ENCODE measurements at regions not wholly inside any gene's neighbourhood (a gene's known extent, or its start where the extent isn't known, plus 50 kb on each side); places are given as distances from the start of the nearest gene placed in this dataset.
"Not testable (repeated sequence)": the region's sequence is repeated elsewhere in the genome, so short reads cannot be mapped to it uniquely, and the experiment has no call there.

DNA sequence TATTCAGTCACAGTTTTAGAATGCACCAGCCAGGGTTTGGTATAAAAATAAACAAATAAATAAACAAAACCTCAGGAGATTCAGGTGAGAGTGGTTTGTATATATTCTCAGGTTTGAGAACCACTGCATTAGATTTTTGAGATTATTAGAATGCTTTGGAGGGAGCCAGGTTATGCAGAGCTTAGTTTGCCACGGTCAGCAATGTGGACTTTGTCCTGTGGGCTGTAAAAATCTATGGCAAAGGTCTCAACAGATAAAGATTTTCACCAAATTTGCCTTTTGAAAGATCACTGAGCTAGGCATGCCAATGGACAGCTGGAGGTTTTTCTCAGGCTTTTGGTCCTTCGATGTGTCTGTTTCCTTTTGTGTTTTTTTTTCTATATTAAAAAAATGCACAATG lies 650.1 kb upstream of the RAG2 start:
- TF ChIP-seq NR2C2 (CRISPR knock-in tag; IDR thresholded peaks at IDR 0.05) = no peak
- TF ChIP-seq EMX1 (CRISPR knock-in tag; IDR thresholded peaks at IDR 0.05) = no peak
- no peak for TF ChIP-seq ZBTB21 (CRISPR knock-in tag; IDR thresholded peaks at IDR 0.05; ENCODE audit: borderline replicate concordance)
- TF ChIP-seq, protein P1, sequence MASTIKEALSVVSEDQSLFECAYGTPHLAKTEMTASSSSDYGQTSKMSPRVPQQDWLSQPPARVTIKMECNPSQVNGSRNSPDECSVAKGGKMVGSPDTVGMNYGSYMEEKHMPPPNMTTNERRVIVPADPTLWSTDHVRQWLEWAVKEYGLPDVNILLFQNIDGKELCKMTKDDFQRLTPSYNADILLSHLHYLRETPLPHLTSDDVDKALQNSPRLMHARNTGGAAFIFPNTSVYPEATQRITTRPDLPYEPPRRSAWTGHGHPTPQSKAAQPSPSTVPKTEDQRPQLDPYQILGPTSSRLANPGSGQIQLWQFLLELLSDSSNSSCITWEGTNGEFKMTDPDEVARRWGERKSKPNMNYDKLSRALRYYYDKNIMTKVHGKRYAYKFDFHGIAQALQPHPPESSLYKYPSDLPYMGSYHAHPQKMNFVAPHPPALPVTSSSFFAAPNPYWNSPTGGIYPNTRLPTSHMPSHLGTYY (CRISPR knock-in tag; IDR thresholded peaks at IDR 0.05) = no peak
- ChIA-PET POLR2A (no interaction called here), CTCF (no interaction called here)
- H3K4me1 Mint-ChIP-seq = no peaks in the 10 kb centered on the region
- DNase-seq (ENCODE audit: low spot score) (no peak), ATAC-seq (no peak)
- H3K9me3 Mint-ChIP-seq = peaks cover 56% of the 10 kb centered on the region
- no peak overlapping the region for H3K4me3 Mint-ChIP-seq
- no peak overlapping the region for H3K27ac Mint-ChIP-seq
- H3K27me3 Mint-ChIP-seq (ENCODE audit: low read depth) = no peaks in the 10 kb centered on the region; the same call in none of the 2 replicates
- H3K36me3 Mint-ChIP-seq = peaks cover 57% of the 10 kb centered on the region

DNA sequence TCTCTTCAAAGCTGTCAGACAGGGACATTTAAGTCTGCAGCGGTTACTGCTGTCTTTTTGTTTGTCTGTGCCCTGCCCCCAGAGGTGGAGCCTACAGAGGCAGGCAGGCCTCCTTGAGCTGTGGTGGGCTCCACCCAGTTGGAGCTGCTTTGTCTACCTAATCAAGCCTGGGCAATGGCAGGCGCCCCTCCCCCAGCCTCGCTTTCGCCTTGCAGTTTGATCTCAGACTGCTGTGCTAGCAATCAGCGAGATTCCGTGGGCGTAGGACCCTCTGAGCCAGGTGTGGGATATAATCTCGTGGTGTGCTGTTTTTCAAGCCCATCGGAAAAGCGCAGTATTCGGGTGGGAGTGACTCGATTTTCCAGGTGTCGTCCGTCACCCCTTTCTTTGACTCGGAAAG lies 648.1 kb upstream of the RAG2 start:
- H3K4me3 Mint-ChIP-seq; H3K4me1 Mint-ChIP-seq; ATAC-seq; H3K27me3 Mint-ChIP-seq (ENCODE audit: low read depth); DNase-seq (ENCODE audit: low spot score); H3K27ac Mint-ChIP-seq; CTCF ChIA-PET; POLR2A ChIA-PET: not testable (repeated sequence)
- H3K36me3 Mint-ChIP-seq = peaks cover 40% of the 10 kb centered on the region
- peaks cover 37% of the 10 kb centered on the region for H3K9me3 Mint-ChIP-seq

DNA sequence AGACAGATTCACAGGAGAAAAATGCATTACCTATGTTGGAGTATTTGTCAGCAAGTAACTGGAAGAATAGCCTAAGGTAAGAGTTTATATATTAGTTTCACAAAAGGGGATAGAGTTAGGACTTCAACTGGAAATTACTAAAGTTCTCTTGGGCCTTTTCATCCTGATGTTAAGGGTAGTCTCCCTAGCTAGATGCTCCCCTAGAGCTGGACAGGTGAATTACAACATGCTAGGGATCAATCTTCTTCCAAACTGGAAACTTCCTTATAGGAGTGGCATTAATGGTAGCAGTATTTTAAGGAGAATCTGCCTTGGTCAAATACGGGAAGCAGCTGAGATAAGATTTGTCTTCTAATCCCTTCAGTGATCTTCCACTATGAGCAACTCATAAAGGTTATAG lies 632.8 kb upstream of the RAG2 start:
- Mint-ChIP-seq H3K27ac (no peak overlapping the region), H3K27me3 (ENCODE audit: low read depth) (peaks cover 3% of the 10 kb centered on the region; the same call in 1 of the 2 replicates), H3K4me1 (no peaks in the 10 kb centered on the region), H3K36me3 (peaks cover 56% of the 10 kb centered on the region), H3K4me3 (no peak overlapping the region), H3K9me3 (peaks cover 82% of the 10 kb centered on the region)
- no peak for TF ChIP-seq TEAD4 (CRISPR knock-in tag; IDR thresholded peaks at IDR 0.05)
- TF ChIP-seq, protein P2, sequence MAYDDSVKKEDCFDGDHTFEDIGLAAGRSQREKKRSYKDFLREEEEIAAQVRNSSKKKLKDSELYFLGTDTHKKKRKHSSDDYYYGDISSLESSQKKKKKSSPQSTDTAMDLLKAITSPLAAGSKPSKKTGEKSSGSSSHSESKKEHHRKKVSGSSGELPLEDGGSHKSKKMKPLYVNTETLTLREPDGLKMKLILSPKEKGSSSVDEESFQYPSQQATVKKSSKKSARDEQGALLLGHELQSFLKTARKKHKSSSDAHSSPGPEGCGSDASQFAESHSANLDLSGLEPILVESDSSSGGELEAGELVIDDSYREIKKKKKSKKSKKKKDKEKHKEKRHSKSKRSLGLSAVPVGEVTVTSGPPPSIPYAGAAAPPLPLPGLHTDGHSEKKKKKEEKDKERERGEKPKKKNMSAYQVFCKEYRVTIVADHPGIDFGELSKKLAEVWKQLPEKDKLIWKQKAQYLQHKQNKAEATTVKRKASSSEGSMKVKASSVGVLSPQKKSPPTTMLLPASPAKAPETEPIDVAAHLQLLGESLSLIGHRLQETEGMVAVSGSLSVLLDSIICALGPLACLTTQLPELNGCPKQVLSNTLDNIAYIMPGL (CRISPR knock-in tag; IDR thresholded peaks at IDR 0.05) = no peak
- no peak for TF ChIP-seq KAT7 (CRISPR knock-in tag; IDR thresholded peaks at IDR 0.05; ENCODE audit: borderline replicate concordance)
- no peak for TF ChIP-seq ZNF671 (CRISPR knock-in tag; IDR thresholded peaks at IDR 0.05)
- TF ChIP-seq ZNF416 (CRISPR knock-in tag; IDR thresholded peaks at IDR 0.05) = no peak
- no peak for TF ChIP-seq MXD4 (CRISPR knock-in tag; IDR thresholded peaks at IDR 0.05; ENCODE audit: borderline replicate concordance)
- TF ChIP-seq PRRX2 (CRISPR knock-in tag; IDR thresholded peaks at IDR 0.05) = no peak
- TF ChIP-seq, protein P3, sequence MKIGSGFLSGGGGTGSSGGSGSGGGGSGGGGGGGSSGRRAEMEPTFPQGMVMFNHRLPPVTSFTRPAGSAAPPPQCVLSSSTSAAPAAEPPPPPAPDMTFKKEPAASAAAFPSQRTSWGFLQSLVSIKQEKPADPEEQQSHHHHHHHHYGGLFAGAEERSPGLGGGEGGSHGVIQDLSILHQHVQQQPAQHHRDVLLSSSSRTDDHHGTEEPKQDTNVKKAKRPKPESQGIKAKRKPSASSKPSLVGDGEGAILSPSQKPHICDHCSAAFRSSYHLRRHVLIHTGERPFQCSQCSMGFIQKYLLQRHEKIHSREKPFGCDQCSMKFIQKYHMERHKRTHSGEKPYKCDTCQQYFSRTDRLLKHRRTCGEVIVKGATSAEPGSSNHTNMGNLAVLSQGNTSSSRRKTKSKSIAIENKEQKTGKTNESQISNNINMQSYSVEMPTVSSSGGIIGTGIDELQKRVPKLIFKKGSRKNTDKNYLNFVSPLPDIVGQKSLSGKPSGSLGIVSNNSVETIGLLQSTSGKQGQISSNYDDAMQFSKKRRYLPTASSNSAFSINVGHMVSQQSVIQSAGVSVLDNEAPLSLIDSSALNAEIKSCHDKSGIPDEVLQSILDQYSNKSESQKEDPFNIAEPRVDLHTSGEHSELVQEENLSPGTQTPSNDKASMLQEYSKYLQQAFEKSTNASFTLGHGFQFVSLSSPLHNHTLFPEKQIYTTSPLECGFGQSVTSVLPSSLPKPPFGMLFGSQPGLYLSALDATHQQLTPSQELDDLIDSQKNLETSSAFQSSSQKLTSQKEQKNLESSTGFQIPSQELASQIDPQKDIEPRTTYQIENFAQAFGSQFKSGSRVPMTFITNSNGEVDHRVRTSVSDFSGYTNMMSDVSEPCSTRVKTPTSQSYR (CRISPR knock-in tag; IDR thresholded peaks at IDR 0.05) = no peak
- no peak for TF ChIP-seq ATF1 (CRISPR knock-in tag; IDR thresholded peaks at IDR 0.05)
- TF ChIP-seq TP53 (CRISPR knock-in tag; IDR thresholded peaks at IDR 0.05) = no peak
- no peak for TF ChIP-seq HMGA2 (CRISPR knock-in tag; IDR thresholded peaks at IDR 0.05)
- TF ChIP-seq, protein P4, sequence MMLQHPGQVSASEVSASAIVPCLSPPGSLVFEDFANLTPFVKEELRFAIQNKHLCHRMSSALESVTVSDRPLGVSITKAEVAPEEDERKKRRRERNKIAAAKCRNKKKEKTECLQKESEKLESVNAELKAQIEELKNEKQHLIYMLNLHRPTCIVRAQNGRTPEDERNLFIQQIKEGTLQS (CRISPR knock-in tag; conservative IDR thresholded peaks at IDR 0.05) = no peak
- ATAC-seq (no peak), DNase-seq (ENCODE audit: low spot score) (no peak)
- ChIA-PET POLR2A (no interaction called here), CTCF (no interaction called here)

DNA sequence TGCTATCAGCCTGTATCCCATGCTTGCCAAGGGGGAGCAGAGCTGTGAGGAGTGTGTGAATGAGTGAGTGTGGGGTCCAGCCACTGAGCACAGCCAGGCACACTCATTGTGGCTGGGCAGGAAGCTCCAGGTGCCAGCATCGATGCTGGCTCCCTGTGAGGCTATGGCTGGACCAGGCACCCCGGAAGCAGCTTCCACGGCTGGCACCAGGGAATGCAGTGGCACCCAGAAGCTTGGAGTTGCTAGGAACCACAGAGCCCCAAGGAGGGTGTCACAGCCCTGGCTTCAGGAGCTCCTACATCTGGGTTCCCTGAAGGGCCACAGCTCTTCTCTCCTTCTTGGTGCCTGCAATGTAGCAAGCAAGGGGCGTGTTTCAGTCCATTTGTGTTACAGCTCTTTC lies 625.9 kb upstream of the RAG2 start:
- no peak for TF ChIP-seq NFE2L1 (CRISPR knock-in tag; IDR thresholded peaks at IDR 0.05)
- TF ChIP-seq, protein P5, sequence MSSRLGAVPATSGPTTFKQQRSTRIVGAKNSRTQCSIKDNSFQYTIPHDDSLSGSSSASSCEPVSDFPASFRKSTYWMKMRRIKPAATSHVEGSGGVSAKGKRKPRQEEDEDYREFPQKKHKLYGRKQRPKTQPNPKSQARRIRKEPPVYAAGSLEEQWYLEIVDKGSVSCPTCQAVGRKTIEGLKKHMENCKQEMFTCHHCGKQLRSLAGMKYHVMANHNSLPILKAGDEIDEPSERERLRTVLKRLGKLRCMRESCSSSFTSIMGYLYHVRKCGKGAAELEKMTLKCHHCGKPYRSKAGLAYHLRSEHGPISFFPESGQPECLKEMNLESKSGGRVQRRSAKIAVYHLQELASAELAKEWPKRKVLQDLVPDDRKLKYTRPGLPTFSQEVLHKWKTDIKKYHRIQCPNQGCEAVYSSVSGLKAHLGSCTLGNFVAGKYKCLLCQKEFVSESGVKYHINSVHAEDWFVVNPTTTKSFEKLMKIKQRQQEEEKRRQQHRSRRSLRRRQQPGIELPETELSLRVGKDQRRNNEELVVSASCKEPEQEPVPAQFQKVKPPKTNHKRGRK (CRISPR knock-in tag; IDR thresholded peaks at IDR 0.05; ENCODE audit: borderline replicate concordance) = no peak
- no peak for TF ChIP-seq RELA (CRISPR knock-in tag; IDR thresholded peaks at IDR 0.05; ENCODE audit: borderline replicate concordance)
- no peak for TF ChIP-seq NR3C1 (CRISPR knock-in tag; conservative IDR thresholded peaks at IDR 0.05; ENCODE audit: low read depth)
- no peak for TF ChIP-seq JUN (CRISPR knock-in tag; IDR thresholded peaks at IDR 0.05)
- TF ChIP-seq, protein P6, sequence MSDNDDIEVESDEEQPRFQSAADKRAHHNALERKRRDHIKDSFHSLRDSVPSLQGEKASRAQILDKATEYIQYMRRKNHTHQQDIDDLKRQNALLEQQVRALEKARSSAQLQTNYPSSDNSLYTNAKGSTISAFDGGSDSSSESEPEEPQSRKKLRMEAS (CRISPR knock-in tag; IDR thresholded peaks at IDR 0.05) = no peak
- no peak for TF ChIP-seq ELF4 (CRISPR knock-in tag; IDR thresholded peaks at IDR 0.05; ENCODE audit: low read depth)
- H3K4me1 Mint-ChIP-seq = no peaks in the 10 kb centered on the region
- peaks cover 75% of the 10 kb centered on the region for H3K9me3 Mint-ChIP-seq
- ATAC-seq (no peak), DNase-seq (ENCODE audit: low spot score) (no peak)
- ChIA-PET CTCF (no interaction called here), POLR2A (no interaction called here)
- peaks cover 11% of the 10 kb centered on the region for H3K27me3 Mint-ChIP-seq (ENCODE audit: low read depth)
- H3K36me3 Mint-ChIP-seq = peaks cover 55% of the 10 kb centered on the region
- no peak overlapping the region for H3K4me3 Mint-ChIP-seq
- H3K27ac Mint-ChIP-seq = no peak overlapping the region

All from WTC11 (cell line).